ENCODE measurements at regions not wholly inside any gene's neighbourhood (a gene's known extent, or its start where the extent isn't known, plus 50 kb on each side); places are given as distances from the start of the nearest gene placed in this dataset.

- TF ChIP-seq CTCF (IDR thresholded peaks at IDR 0.05) (no peak), POLR2A (IDR thresholded peaks at IDR 0.05) (no peak), EP300 (IDR thresholded peaks at IDR 0.05) (no peak)
These were observed 460.0 kb downstream of the FOXO1 start for GRCh38 chr13:40206241-40207000.
